ENCODE measurements at regions not wholly inside any gene's neighbourhood (a gene's known extent, or its start where the extent isn't known, plus 50 kb on each side); places are given as distances from the start of the nearest gene placed in this dataset.
"Not testable (repeated sequence)": the region's sequence is repeated elsewhere in the genome, so short reads cannot be mapped to it uniquely, and the experiment has no call there.

- no peak for DNase-seq
Measured at GRCh38 chr4:134695433-134695832, 493.8 kb upstream of the PABPC4L start.

GRCh38 chr4:134691915-134692314 lies 490.3 kb upstream of the PABPC4L start:
- no peak for DNase-seq

- DNase-seq = no peak
Measured at GRCh38 chr4:134687646-134688628, 486.3 kb upstream of the PABPC4L start.

GRCh38 chr4:134677209-134677814 lies 475.7 kb upstream of the PABPC4L start:
- no peak for DNase-seq

- DNase-seq = no peak
Measured at GRCh38 chr4:134668237-134668636, 466.6 kb upstream of the PABPC4L start.

- DNase-seq = no peak
Measured at GRCh38 chr4:134666640-134667039, 465.1 kb upstream of the PABPC4L start.

- DNase-seq = no peak
Measured at GRCh38 chr4:134665429-134665828, 463.8 kb upstream of the PABPC4L start.

- no peak for DNase-seq
Measured at GRCh38 chr4:134663742-134664141, 462.2 kb upstream of the PABPC4L start.

DNA sequence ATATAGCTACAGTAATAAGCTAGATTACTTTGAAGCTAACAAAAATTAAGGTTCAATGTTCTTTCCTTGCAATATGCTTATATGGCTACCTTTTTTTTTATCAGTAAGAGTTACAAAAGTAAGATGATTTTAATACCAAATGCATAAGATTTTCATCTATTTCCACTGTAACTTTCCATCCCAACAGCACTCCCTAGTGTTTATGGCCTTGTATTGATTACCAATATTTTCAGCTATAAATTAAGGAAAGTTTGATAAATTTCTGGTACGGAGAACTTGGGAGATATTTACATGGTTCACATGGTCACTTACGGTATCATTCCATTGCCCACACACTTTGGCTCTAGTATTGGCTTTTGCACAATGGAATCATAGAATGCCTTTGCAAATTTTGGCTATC lies 448.9 kb upstream of the PABPC4L start:
- no peak for DNase-seq

- no peak for DNase-seq
Measured at GRCh38 chr4:134645778-134646177, 444.2 kb upstream of the PABPC4L start.

DNA sequence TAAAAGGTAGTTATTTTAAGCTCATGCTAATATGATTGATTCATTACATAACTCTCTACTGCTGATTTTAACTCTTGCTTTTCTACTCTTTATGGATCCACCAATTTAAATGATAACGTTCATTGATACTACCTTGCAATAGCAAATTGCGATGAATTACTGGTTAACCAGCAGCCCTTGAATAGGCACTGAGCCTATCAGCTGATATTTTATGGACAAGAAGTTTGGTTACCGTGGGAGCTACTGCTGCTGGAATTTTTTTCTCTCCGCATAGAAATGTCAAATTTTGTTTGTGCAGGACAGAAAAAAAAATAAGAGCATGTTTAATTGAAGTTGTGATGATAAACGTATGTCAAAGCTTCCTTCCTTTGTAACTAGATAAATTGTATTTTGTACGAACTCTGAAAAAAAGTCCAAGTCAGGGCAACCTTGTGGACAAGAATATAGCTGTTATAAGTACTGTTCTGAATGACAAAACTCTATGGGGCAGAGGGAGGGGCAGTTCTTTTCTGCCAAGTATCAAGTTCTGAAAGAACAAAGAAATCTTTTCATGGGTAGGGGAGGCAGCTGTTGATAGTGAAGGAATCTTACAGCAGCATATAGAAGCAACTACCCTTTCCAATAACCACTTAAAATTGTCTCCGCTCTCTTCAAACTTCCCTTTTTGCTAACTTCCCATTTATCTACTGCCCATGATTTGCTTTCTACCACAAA lies 434.9 kb upstream of the PABPC4L start:
- DNase-seq = no peak

DNA sequence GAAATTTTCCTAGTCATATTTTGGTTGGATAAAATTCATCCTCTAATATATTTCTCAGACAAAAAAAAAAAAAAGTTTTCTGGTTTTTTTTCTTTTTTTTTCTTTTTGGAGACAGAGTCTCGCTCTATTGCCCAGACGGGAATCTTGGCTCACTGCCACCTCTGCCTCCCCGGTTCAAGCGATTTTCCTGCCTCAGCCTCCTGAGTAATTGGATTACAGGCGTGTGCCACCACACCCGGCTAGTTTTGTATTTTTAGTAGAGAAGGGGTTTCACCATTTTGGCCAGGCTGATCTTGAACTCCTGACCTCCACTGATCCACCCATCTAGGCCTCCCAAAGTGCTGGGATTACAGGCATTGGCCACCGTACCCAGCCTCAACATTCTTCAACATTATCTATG lies 432.7 kb upstream of the PABPC4L start:
- no peak for DNase-seq

DNA sequence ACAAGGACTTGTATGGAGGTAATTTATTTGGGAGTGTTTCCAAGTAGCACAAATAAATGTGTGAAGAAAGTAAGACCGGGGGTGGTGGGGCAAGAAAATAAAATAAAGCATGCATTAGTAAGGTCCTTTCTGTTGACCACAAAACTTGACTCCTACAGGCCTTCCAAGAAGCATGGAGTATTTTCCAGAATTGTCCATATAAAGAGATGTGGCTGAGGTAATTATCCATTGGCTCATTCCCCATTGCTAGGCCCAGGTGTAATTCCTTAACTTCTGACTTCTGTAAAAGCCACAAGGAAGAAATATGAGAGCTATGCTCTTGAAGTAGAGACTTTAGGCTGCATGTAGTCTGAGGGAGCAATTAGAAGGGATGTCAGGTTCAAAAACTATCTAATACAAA lies 430.5 kb upstream of the PABPC4L start:
- DNase-seq = no peak

- DNase-seq = no peak
Measured at GRCh38 chr4:134628066-134628465, 426.5 kb upstream of the PABPC4L start.

- no peak for DNase-seq
Measured at GRCh38 chr4:134627366-134627765, 425.8 kb upstream of the PABPC4L start.

- DNase-seq = no peak
Measured at GRCh38 chr4:134624365-134624764, 422.8 kb upstream of the PABPC4L start.

GRCh38 chr4:134622626-134623575 lies 421.3 kb upstream of the PABPC4L start:
- not testable (repeated sequence) for DNase-seq

- DNase-seq = no peak
Measured at GRCh38 chr4:134622199-134622598, 420.6 kb upstream of the PABPC4L start.

DNA sequence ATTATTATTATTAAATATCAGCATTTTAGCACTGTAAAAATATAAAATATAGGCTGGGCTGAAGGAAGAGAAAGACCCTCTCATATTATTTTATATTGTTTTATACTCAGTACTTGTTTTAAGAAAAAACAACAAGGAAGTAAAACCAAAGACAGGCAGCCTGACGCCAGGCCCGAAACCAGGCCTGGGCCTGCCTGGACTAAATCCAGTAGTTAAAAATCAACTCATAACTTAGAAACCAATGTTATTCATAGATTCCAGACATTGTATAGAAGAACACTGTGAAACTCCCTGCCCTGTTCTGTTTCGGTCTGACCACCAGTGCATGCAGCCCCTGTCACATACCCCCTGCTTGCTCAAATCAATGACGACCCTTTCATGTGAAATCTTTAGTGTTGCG lies 420.1 kb upstream of the PABPC4L start:
- DNase-seq = not testable (repeated sequence)

DNA sequence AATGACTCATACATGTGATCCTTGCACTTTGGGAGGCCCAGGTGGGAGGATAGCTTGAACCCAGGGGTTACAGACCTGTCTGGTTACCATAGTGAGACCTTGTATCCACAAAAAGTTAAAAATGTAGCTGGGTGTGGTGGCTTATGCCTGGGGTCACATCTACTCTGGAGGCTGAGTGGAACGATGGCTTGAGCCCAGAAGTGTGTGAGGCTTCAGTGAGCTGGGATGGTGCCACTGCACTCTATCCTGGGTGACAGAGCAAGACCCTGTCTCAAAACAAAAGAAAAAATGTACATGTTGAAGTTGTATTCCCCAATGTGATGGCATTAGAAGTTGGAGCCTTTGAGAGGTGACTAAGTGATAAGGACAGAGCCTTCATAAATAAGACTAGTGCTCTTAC lies 409.4 kb upstream of the PABPC4L start:
- no peak for DNase-seq

DNA sequence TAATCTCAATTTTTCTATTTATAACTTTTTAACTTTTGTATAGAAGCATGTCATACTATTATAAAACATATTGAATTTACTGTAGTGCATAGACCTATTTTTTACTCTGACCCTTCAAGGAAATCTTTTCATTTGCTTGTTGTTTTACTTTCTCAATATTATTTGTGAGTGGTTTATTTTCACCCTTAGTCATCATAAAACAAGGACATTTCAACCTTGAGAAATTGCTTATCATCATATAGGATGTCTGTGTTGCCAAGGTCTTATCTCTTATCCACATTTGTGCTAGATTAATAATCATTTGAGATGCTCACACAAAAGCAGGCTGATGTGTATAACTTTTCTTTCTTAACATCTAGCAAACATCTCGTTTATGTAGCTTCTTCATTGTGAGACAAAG lies 408.6 kb upstream of the PABPC4L start:
- DNase-seq = no peak

GRCh38 chr4:134601706-134602105 lies 400.1 kb upstream of the PABPC4L start:
- no peak for DNase-seq

Measured in eye (tissue), 1 donor.